MV-4-11 (cell line): ENCODE measurements at regions not wholly inside any gene's neighbourhood (a gene's known extent, or its start where the extent isn't known, plus 50 kb on each side); places are given as distances from the start of the nearest gene placed in this dataset.

Experiments used
- DNase-seq: peaks from one replicate; lab custom pipeline; 2025; lab: John Stamatoyannopoulos, UW

- DNase-seq, result no peak
These were observed 294.7 kb upstream of the SLC30A5 start for GRCh38 chr5:68798877-68799843.

GRCh38 chr5:68802430-68802829 lies 291.4 kb upstream of the SLC30A5 start:
- DNase-seq, result no peak

- DNase-seq, result no peak
These were observed 289.9 kb upstream of the SLC30A5 start for GRCh38 chr5:68803881-68804319.

GRCh38 chr5:68804343-68804742 lies 289.5 kb upstream of the SLC30A5 start:
- DNase-seq, result no peak

GRCh38 chr5:68805444-68805843 lies 288.4 kb upstream of the SLC30A5 start:
- no peak for DNase-seq

- no peak for DNase-seq
These were observed 276.2 kb upstream of the SLC30A5 start for GRCh38 chr5:68817632-68818031.

- no peak for DNase-seq
These were observed 275.6 kb upstream of the SLC30A5 start for GRCh38 chr5:68818057-68818695.

- DNase-seq, result no peak
These were observed 274.9 kb upstream of the SLC30A5 start for GRCh38 chr5:68818870-68819269.

GRCh38 chr5:68821056-68821455 lies 272.8 kb upstream of the SLC30A5 start:
- DNase-seq, result no peak

- no peak for DNase-seq
These were observed 271.0 kb upstream of the SLC30A5 start for GRCh38 chr5:68822796-68823195.

- DNase-seq, result no peak
These were observed 270.5 kb upstream of the SLC30A5 start for GRCh38 chr5:68823301-68823700.

- DNase-seq, result no peak
These were observed 263.4 kb upstream of the SLC30A5 start for GRCh38 chr5:68830377-68830898.

- DNase-seq, result no peak
These were observed 259.3 kb upstream of the SLC30A5 start for GRCh38 chr5:68834491-68834981.

GRCh38 chr5:68838157-68838718 lies 255.6 kb upstream of the SLC30A5 start:
- DNase-seq, result no peak

- DNase-seq, result no peak
These were observed 254.7 kb upstream of the SLC30A5 start for GRCh38 chr5:68839019-68839552.

GRCh38 chr5:68843624-68844364 lies 250.0 kb upstream of the SLC30A5 start:
- DNase-seq, result no peak

- DNase-seq, result no peak
These were observed 248.7 kb upstream of the SLC30A5 start for GRCh38 chr5:68845131-68845530.

- no peak for DNase-seq
These were observed 247.0 kb upstream of the SLC30A5 start for GRCh38 chr5:68846828-68847227.

GRCh38 chr5:68848091-68848490 lies 245.7 kb upstream of the SLC30A5 start:
- DNase-seq, result no peak

- DNase-seq, result no peak
These were observed 244.7 kb upstream of the SLC30A5 start for GRCh38 chr5:68849103-68849502.

GRCh38 chr5:68849906-68850305 lies 243.9 kb upstream of the SLC30A5 start:
- no peak for DNase-seq
